HG03064 (cell line): ENCODE measurements at regions not wholly inside any gene's neighbourhood (a gene's known extent, or its start where the extent isn't known, plus 50 kb on each side); places are given as distances from the start of the nearest gene placed in this dataset.
A peak's percentile ranks its signal among the peaks of the same experiment; 100 is the strongest.

Experiments used
- ATAC-seq: cut with Tn5 transposase; IDR thresholded peaks from one replicate; pipeline ENCODE4 v1.9.1; 2021; ENCODE audit warnings: low read depth; ENCODE audit not compliant: unreplicated experiment

DNA sequence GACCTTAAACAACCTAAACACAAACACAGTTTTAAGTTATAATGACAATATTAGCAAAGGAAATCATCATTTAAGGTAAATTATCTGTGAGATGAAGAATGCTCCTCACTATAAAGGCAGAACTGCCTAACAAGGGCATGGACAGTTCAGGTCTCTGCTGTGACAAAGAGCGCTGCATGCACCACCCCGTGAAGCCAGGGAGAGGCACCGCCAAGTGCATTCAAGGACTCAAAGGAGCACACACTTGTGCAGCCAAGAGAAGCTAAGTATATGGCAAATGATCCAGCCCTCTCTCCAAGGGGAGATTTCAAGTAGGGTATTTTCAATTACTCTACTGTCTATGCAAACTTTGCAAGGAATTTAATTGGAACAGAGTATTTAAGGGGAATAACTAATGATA lies 126.0 kb downstream of the RAP2A start:
- ATAC-seq = no peak

- ATAC-seq = no peak
Observed at GRCh38 chr13:97561182-97561581, 127.2 kb downstream of the RAP2A start.

DNA sequence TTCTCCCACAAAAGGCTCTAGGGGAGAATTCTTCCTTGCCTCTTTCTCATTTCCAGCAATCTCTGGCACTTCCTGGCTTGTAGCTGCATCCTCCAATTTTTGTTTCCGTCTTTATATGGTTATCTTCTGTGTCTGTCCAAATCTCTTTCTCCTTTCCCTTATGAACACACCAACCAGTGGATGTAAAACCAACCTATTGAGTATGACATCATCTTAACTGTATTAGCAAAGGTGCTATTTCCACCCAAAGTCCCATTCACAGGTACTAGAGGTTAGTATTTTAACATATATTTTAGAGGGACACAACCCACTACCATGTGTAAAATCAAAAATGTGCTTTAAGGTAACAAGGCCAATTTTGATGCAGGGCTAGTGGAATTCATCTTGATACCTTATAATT lies 129.0 kb downstream of the RAP2A start:
- ATAC-seq = no peak

DNA sequence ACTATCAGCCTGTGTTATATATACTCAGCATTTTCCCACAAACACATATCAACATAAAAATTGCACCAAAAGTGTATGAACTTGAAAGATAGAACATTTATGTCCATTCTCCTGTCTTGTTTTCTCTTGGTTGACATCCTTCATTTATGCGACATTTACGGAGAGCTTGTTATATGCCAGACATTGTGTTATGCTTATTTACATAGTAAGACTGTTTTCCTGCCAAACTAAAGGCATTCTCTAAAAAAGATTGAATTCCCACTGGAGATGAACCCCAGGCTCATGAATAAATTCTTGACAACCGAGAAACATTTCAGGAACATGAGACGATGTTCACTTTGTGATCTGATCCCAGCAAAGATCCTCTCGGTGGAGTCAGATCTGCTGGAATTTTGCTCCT lies 131.0 kb downstream of the RAP2A start:
- no peak for ATAC-seq

DNA sequence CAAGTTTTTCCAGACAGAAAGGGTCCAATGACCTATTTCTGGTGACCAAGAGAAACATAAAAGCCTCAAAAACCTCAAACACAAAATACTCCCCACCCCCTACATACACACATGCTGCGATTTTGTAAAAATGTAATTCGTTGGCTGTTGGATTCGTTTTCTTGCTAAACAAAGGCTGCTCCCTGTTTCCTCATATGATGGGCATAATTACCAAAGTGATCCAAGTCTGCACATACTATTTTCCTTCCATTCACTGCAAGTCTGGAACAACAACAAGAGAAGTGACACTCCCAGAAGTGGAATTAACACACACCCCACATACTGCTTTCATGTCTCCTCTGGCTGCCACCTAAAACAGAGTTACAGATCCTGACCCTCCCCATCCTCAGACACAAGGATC lies 131.9 kb downstream of the RAP2A start:
- ATAC-seq = no peak

GRCh38 chr13:97566907-97567306 lies 132.9 kb downstream of the RAP2A start:
- ATAC-seq = no peak

GRCh38 chr13:97567510-97568243 lies 133.7 kb downstream of the RAP2A start:
- ATAC-seq = peak; percentile 87

DNA sequence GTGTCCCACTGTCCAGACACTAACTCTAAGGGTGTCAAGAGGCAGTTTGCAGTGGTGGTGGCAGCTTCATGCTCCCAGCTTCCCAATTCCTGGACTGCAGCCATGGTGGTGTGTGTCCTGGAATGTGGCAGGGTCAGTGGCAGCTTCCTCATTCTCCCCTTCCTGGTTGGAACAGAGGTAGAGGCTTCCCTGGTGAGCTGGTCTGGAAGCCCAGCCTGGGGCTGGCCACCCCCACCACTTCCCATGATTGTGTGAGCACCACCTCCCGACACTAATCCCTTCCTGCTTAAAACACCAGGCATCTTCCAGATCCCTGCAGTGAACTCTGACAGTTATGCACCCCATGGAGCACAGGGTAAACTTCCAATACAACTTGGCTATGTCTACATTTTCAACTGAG lies 134.9 kb downstream of the RAP2A start:
- no peak for ATAC-seq

- ATAC-seq = no peak
Observed at GRCh38 chr13:97569841-97570240, 135.9 kb downstream of the RAP2A start.

GRCh38 chr13:97570442-97570841 lies 136.5 kb downstream of the RAP2A start:
- ATAC-seq = no peak

- no peak for ATAC-seq
Observed at GRCh38 chr13:97573011-97573410, 139.0 kb downstream of the RAP2A start.

DNA sequence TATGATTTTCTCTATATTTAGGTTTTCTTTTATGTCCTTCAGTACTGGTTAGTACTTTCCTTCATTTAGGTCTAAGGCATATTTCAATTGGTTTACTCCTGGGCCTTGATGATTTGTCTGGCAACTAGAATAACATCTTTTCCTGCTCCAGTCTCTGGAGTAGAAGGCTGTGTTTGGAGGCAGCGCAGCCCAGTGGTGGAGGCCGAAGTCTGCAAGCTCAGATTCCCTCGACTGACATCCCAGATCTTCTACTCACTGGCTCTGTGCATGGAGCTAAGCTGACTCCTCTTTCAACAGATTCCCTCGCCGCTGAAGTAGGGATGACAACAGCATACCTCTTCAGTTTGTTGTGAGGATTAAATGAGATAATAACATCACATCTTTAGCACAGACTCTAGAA lies 141.0 kb downstream of the RAP2A start:
- no peak for ATAC-seq

DNA sequence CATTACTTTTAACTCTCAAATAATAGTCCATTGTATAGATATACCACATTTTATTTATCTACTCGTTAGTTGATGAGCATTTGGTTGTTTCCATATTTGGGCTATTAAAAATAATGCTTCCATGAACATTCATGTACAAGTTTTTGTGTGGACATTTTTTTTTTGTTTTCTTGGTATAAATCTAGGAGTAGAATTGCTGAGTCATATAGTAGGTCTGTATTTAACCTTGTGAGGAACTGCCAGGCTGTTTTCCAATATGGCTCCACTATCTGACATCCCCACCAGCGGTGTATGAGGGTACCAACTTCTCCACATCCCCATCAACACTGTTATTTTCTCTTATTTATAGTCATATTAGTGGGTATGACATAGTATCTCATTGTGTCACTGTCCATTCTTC lies 143.1 kb downstream of the RAP2A start:
- no peak for ATAC-seq

DNA sequence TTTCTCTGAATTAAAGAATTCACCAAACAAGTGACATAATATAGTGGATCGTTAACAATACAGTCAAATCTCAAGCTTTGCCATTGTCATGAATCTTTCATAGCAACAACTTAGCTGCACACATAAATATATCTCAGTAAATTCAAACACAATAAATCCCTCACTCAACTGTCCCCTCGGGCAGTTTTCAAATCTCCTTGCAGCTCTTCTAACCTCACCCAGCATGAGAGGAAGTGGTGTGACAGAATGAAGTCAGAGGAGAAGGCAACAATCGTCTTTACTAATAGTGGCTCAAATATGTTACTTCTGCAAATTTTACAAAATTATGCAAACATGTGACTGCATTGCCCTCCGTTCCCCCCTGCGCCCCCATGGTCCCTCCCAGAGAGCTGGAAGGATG lies 148.2 kb downstream of the RAP2A start:
- no peak for ATAC-seq

GRCh38 chr13:97583907-97584497 lies 150.0 kb downstream of the RAP2A start:
- ATAC-seq = no peak

GRCh38 chr13:97586941-97587340 lies 153.0 kb downstream of the RAP2A start:
- no peak for ATAC-seq

DNA sequence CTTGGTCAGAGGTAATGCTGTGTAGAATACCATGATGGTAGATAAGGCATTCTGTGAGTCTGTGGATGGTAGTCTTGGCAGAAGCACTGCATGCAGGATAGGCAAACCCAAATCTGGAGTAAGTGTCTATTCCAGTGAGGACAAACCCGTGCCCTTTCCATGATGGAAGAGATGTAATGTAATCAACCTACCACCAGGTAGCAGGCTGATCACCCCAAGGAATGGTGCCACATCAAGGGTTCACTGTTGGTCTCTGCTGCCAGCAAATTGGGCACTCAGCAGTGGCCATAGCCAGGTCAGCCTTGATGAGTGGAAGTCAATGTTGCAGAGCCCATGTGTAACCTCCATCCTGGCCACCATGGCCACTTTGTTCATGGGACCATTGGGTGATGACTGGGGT lies 155.0 kb downstream of the RAP2A start:
- ATAC-seq = no peak

DNA sequence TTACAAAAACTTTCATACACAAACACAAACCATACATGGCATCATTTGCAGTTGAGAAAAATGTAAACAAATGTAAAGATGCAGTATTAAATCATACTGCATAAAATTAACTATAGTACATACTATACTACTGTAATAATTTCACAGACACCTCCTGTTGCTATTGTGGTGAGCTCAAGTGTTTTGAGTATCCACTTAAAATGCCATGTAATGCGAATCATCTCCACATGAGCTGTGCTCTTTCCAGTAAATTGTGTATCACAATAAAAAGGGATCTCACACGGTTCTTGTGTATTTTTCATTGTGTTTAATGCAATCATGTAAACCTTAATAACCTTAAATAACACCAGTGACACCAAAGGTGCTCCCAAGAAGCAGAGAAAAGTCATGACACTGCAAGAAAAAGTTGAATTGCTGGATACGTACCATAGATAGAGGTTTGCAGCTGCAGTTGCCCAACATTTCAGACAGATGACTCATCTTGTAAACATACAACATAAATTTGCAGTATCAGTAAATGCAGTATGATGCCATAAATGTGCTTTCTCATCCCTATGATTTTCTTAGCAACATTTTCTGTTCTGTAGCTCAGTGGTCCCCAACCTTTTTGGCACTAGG lies 166.6 kb downstream of the RAP2A start:
- no peak for ATAC-seq

DNA sequence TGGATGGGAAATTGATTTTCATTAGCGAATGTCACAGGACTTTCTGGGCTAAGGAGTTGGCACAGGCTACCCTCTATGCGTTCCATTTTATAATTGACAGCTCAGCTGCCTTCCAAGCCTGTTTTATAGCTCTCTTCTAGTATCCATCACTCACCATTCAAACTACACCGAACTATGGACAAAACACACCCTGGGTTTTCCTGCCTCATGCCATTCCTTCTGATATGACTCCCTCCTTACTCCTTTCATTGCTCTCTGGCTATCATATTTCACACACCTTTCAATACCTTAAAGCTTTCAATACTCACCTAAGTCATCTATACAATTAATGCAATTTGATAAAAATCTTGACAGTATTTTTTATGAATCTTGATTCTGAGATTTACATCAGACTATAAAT lies 181.3 kb downstream of the RAP2A start:
- no peak for ATAC-seq

- ATAC-seq = no peak
Observed at GRCh38 chr13:97616385-97616784, 182.4 kb downstream of the RAP2A start.

DNA sequence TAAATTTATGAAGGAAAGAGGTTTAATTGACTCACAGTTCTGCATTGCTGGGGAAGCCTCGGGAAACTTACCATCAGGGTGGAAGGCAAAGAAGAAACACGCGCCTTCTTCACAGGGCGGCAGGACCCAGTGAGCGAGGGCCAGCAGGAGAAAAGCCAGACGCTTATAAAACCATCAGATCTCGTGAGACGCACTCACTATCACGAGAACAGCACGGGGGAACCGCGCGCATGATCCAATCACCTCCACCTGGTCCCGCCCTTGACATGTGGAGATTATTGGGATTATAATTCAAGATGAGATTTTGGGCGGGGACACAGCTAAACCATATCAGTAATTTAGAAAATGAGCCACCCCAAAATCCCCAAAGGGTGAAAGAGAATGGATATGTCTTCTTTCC lies 187.1 kb downstream of the RAP2A start:
- ATAC-seq = no peak

GRCh38 chr13:97621631-97622030 lies 187.7 kb downstream of the RAP2A start:
- ATAC-seq = no peak
